Activated T-cell treated with anti-CD3 and anti-CD28 coated beads, Interleukin-2, amount 50 U/mL, for 4 hours (primary cell): ENCODE measurements at regions not wholly inside any gene's neighbourhood (a gene's known extent, or its start where the extent isn't known, plus 50 kb on each side); places are given as distances from the start of the nearest gene placed in this dataset.

Experiments
- ATAC-seq, 2 donors: fragments of 200-7000 bp; cut with Tn5 transposase; one replicate each; pipeline ENCODE4 v1.10.0; 2021
- DNase-seq: peaks from one replicate; pipeline ENCODE4 v3.0.0-alpha.2; 2020
- H3K27me3 Mint-ChIP-seq: one replicate; pipeline ENCODE4 v1.8.0; 2021; ENCODE audit warnings: low read depth, mixed read lengths
- H3K36me3 Mint-ChIP-seq: one replicate; pipeline ENCODE4 v1.8.0; 2022; ENCODE audit warnings: mixed read lengths; ENCODE audit not compliant: insufficient read depth
- H3K4me1 Mint-ChIP-seq: one replicate; pipeline ENCODE4 v1.8.0; 2021; ENCODE audit warnings: low read depth, mixed read lengths
- H3K4me3 Mint-ChIP-seq: one replicate; pipeline ENCODE4 v1.8.0; 2021; ENCODE audit warnings: mild to moderate bottlenecking, moderate library complexity, mixed read lengths
- H3K9me3 Mint-ChIP-seq: one replicate; pipeline ENCODE4 v1.8.0; 2021; ENCODE audit warnings: mixed read lengths

GRCh38 chr4:71257761-71258160 lies 81.1 kb upstream of the SLC4A4 start:
- Mint-ChIP-seq H3K4me3 (no peak overlapping the region), H3K4me1 (peaks cover 10% of the 10 kb centered on the region)

GRCh38 chr4:71258323-71258722 lies 80.5 kb upstream of the SLC4A4 start:
- Mint-ChIP-seq H3K4me3 (no peak overlapping the region), H3K9me3 (no peaks in the 10 kb centered on the region), H3K36me3 (no peaks in the 10 kb centered on the region), H3K4me1 (peaks cover 10% of the 10 kb centered on the region), H3K27me3 (peaks cover 2% of the 10 kb centered on the region)
- ATAC-seq, result no peak
- no peak for DNase-seq

More at GRCh38 chr4:71257761-71258160, 81.1 kb upstream of the SLC4A4 start:
- no peak for DNase-seq
- ATAC-seq, result no peak
- peaks cover 2% of the 10 kb centered on the region for H3K27me3 Mint-ChIP-seq
- H3K36me3 Mint-ChIP-seq, result no peaks in the 10 kb centered on the region
- H3K9me3 Mint-ChIP-seq, result no peaks in the 10 kb centered on the region

- Mint-ChIP-seq H3K4me1 (peaks cover 9% of the 10 kb centered on the region), H3K4me3 (no peak overlapping the region), H3K27me3 (peaks cover 2% of the 10 kb centered on the region), H3K9me3 (no peaks in the 10 kb centered on the region), H3K36me3 (no peaks in the 10 kb centered on the region)
- ATAC-seq (no peak), DNase-seq (no peak)
These were observed 79.5 kb upstream of the SLC4A4 start for GRCh38 chr4:71259280-71259679.

- Mint-ChIP-seq H3K4me3 (no peak overlapping the region), H3K27me3 (peaks cover 2% of the 10 kb centered on the region), H3K9me3 (no peaks in the 10 kb centered on the region), H3K4me1 (peaks cover 9% of the 10 kb centered on the region), H3K36me3 (no peaks in the 10 kb centered on the region)
- DNase-seq (no peak), ATAC-seq (no peak)
These were observed 78.9 kb upstream of the SLC4A4 start for GRCh38 chr4:71259911-71260331.

- Mint-ChIP-seq H3K4me1 (peaks cover 9% of the 10 kb centered on the region), H3K4me3 (no peak overlapping the region), H3K36me3 (no peaks in the 10 kb centered on the region), H3K27me3 (peaks cover 2% of the 10 kb centered on the region), H3K9me3 (no peaks in the 10 kb centered on the region)
- ATAC-seq, result no peak
- no peak for DNase-seq
These were observed 78.3 kb upstream of the SLC4A4 start for GRCh38 chr4:71260544-71260943.

- H3K9me3 Mint-ChIP-seq, result no peaks in the 10 kb centered on the region
- H3K36me3 Mint-ChIP-seq, result no peaks in the 10 kb centered on the region
- H3K4me3 Mint-ChIP-seq, result no peak overlapping the region
- DNase-seq (no peak), ATAC-seq (no peak)
- peaks cover 9% of the 10 kb centered on the region for H3K4me1 Mint-ChIP-seq
- peaks cover 2% of the 10 kb centered on the region for H3K27me3 Mint-ChIP-seq
These were observed 77.8 kb upstream of the SLC4A4 start for GRCh38 chr4:71261001-71261400.

- Mint-ChIP-seq H3K4me1 (peaks cover 9% of the 10 kb centered on the region), H3K9me3 (no peaks in the 10 kb centered on the region), H3K4me3 (no peak overlapping the region), H3K36me3 (no peaks in the 10 kb centered on the region), H3K27me3 (peaks cover 2% of the 10 kb centered on the region)
- no peak for DNase-seq
- ATAC-seq, result no peak
These were observed 77.1 kb upstream of the SLC4A4 start for GRCh38 chr4:71261633-71262121.

- DNase-seq (no peak), ATAC-seq (no peak)
- Mint-ChIP-seq H3K36me3 (no peaks in the 10 kb centered on the region), H3K4me3 (no peak overlapping the region), H3K9me3 (no peaks in the 10 kb centered on the region), H3K4me1 (peaks cover 9% of the 10 kb centered on the region), H3K27me3 (peaks cover 3% of the 10 kb centered on the region)
These were observed 76.7 kb upstream of the SLC4A4 start for GRCh38 chr4:71262161-71262560.

GRCh38 chr4:71266090-71266794 lies 72.6 kb upstream of the SLC4A4 start:
- Mint-ChIP-seq H3K27me3 (peaks cover 7% of the 10 kb centered on the region), H3K4me3 (no peak overlapping the region), H3K36me3 (no peaks in the 10 kb centered on the region), H3K9me3 (no peaks in the 10 kb centered on the region), H3K4me1 (peaks cover 9% of the 10 kb centered on the region)
- DNase-seq, result no peak
- ATAC-seq, result no peak

- ATAC-seq (no peak), DNase-seq (no peak)
- no peaks in the 10 kb centered on the region for H3K9me3 Mint-ChIP-seq
- H3K4me1 Mint-ChIP-seq, result peaks cover 3% of the 10 kb centered on the region
- peaks cover 7% of the 10 kb centered on the region for H3K27me3 Mint-ChIP-seq
- H3K36me3 Mint-ChIP-seq, result no peaks in the 10 kb centered on the region
- H3K4me3 Mint-ChIP-seq, result no peak overlapping the region
These were observed 71.6 kb upstream of the SLC4A4 start for GRCh38 chr4:71267244-71267643.

- Mint-ChIP-seq H3K4me3 (no peak overlapping the region), H3K27me3 (peaks cover 7% of the 10 kb centered on the region), H3K36me3 (no peaks in the 10 kb centered on the region), H3K4me1 (no peaks in the 10 kb centered on the region), H3K9me3 (no peaks in the 10 kb centered on the region)
- ATAC-seq (no peak), DNase-seq (no peak)
These were observed 70.7 kb upstream of the SLC4A4 start for GRCh38 chr4:71268166-71268565.

- peaks cover 7% of the 10 kb centered on the region for H3K27me3 Mint-ChIP-seq
- H3K4me3 Mint-ChIP-seq, result no peak overlapping the region
- H3K36me3 Mint-ChIP-seq, result no peaks in the 10 kb centered on the region
- no peaks in the 10 kb centered on the region for H3K9me3 Mint-ChIP-seq
- peaks cover under 1% of the 10 kb centered on the region for H3K4me1 Mint-ChIP-seq
- DNase-seq (no peak), ATAC-seq (no peak)
These were observed 69.6 kb upstream of the SLC4A4 start for GRCh38 chr4:71269233-71269632.

- Mint-ChIP-seq H3K4me3 (no peak overlapping the region), H3K9me3 (no peaks in the 10 kb centered on the region), H3K27me3 (peaks cover 7% of the 10 kb centered on the region), H3K36me3 (no peaks in the 10 kb centered on the region), H3K4me1 (peaks cover 14% of the 10 kb centered on the region)
- no peak for ATAC-seq
- DNase-seq, result no peak
These were observed 67.9 kb upstream of the SLC4A4 start for GRCh38 chr4:71270901-71271300.

GRCh38 chr4:71272976-71273375 lies 65.8 kb upstream of the SLC4A4 start:
- no peak for ATAC-seq
- peaks cover 20% of the 10 kb centered on the region for H3K4me1 Mint-ChIP-seq

GRCh38 chr4:71275004-71275403 lies 63.8 kb upstream of the SLC4A4 start:
- no peaks in the 10 kb centered on the region for H3K27me3 Mint-ChIP-seq
- no peak for DNase-seq
- H3K36me3 Mint-ChIP-seq, result no peaks in the 10 kb centered on the region
- H3K4me3 Mint-ChIP-seq, result no peak overlapping the region
- ATAC-seq, result no peak
- H3K4me1 Mint-ChIP-seq, result peaks cover 20% of the 10 kb centered on the region
- no peaks in the 10 kb centered on the region for H3K9me3 Mint-ChIP-seq

More at GRCh38 chr4:71272976-71273375, 65.8 kb upstream of the SLC4A4 start:
- no peak for DNase-seq
- H3K9me3 Mint-ChIP-seq, result no peaks in the 10 kb centered on the region
- H3K27me3 Mint-ChIP-seq, result peaks cover 5% of the 10 kb centered on the region
- H3K4me3 Mint-ChIP-seq, result no peak overlapping the region
- no peaks in the 10 kb centered on the region for H3K36me3 Mint-ChIP-seq
